Stimulated activated naive CD8-positive, alpha-beta T cell treated with anti-CD3 and anti-CD28 coated beads, Interleukin-15, Interleukin-2, amounts not matched to agents 100 U/mL and 50 U/mL, for 24 hours (primary cell): ENCODE measurements at regions not wholly inside any gene's neighbourhood (a gene's known extent, or its start where the extent isn't known, plus 50 kb on each side); places are given as distances from the start of the nearest gene placed in this dataset.
"Not testable (repeated sequence)": the region's sequence is repeated elsewhere in the genome, so short reads cannot be mapped to it uniquely, and the experiment has no call there.

Experiments used
- ATAC-seq: fragments of 150-1000 bp; cut with Tn5 transposase; one replicate; pipeline ENCODE4 v1.10.0; 2021
- DNase-seq: peaks from one replicate; pipeline ENCODE4 v3.0.0; 2021

DNA sequence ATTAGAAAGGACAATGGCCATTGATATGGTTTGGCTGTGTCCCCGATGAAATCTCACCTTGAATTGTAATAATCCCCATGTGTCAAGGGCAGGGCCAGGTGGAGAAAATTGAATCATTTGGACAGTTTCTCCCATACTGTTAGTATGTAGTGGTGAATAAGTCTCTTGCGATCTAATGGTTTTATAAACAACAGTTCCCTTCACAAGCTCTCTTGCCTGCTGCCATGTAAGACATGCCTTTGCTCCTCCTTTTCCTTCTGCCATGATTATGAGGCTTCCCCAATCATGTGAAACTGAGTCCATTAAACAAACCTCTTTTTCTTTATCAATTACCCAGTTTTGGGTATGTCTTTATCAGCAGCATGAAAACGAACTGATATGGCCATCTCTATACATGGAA lies 302.7 kb downstream of the SFMBT2 start:
- ATAC-seq (no peak), DNase-seq (no peak)

DNA sequence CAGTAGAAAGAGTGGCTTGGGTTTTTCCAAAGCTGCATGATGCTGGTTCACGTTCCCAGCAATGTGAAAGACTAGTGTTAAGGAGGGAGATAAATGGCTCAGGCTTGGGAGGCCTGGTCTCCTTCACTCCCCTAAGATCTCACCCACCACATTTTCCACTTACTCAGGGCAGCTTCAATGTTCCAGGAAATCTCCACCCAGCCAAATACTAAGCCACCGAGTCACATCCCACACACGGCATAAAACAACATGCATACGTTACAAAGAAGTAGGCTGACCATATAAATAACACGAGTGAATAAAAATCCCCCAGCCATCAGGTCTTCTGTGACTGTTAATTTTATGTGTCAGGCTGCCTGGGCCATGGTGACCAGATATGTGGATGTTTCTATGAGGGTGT lies 303.5 kb downstream of the SFMBT2 start:
- DNase-seq = peak; percentile 20
- peak; percentile 80 for ATAC-seq

DNA sequence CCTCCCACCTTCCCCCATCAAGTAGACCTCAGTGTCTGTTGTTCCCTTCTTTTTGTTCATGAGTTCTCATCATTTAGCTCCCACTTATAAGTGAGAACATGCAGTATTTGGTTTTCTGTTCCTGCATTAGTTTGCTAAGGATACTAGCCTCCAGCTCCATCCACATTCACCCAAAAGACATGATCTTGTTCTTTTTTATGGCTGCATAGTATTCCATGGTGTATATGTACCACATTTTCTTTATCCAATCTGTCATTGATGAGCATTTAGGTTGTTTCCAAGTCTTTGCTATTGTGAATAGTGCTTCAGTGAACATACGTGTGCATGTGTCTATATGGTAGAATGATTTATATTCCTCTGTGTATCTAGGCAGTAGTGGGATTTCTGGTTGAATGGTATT lies 306.5 kb downstream of the SFMBT2 start:
- ATAC-seq, DNase-seq: not testable (repeated sequence)

- DNase-seq (no peak), ATAC-seq (peak; percentile 38)
Observed at GRCh38 chr10:7102557-7103349, 308.1 kb downstream of the SFMBT2 start.

DNA sequence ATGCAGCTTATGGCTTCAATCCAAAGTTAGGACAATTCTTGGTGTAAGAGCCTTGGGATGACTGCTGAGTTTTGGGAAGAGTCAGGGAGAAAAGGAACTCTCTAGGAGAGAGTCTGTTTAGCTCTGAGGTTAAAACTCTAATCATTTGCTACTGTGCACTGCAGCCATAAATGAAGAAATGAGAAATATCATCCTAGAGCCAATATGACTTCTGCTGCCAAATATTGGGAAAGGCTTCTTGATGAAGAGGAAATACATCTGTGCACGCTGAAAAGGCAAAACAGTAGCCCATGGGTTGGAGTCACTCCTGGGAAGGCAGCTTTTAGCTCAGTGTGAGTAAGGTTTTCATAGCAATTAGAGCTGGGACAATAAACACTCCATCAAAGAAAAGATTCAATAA lies 308.8 kb downstream of the SFMBT2 start:
- DNase-seq = no peak
- no peak for ATAC-seq

GRCh38 chr10:7101451-7101850 lies 309.4 kb downstream of the SFMBT2 start:
- ATAC-seq (no peak), DNase-seq (no peak)

- ATAC-seq = no peak
- no peak for DNase-seq
Observed at GRCh38 chr10:7100032-7100702, 310.7 kb downstream of the SFMBT2 start.

- peak; percentile 28 for ATAC-seq
- DNase-seq = no peak
Observed at GRCh38 chr10:7098160-7098762, 312.6 kb downstream of the SFMBT2 start.

DNA sequence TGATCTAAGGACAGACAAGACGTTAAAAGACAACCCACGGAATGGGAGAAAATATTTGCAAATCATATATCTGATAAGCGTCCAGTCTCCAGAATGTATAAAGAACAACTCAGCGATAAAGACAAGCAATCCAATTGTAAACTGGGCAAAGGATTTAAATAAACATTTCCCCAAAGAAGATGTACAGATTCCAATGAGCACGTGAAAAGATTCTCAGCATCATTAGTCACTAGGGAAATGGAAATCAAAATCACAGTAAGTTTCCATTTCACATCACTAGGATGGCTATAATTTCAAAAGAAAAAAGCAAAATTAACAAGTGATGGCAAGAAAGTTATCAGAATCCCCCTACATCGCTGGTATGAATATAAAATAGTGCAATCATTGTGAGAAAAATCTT lies 316.1 kb downstream of the SFMBT2 start:
- DNase-seq (no peak), ATAC-seq (no peak)

- ATAC-seq (no peak), DNase-seq (no peak)
Observed at GRCh38 chr10:7093368-7093767, 317.5 kb downstream of the SFMBT2 start.

GRCh38 chr10:7092603-7093002 lies 318.2 kb downstream of the SFMBT2 start:
- ATAC-seq = peak; percentile 23
- DNase-seq = no peak

GRCh38 chr10:7090529-7090928 lies 320.3 kb downstream of the SFMBT2 start:
- ATAC-seq (no peak), DNase-seq (no peak)

- DNase-seq (no peak), ATAC-seq (no peak)
Observed at GRCh38 chr10:7085913-7086589, 324.8 kb downstream of the SFMBT2 start.

DNA sequence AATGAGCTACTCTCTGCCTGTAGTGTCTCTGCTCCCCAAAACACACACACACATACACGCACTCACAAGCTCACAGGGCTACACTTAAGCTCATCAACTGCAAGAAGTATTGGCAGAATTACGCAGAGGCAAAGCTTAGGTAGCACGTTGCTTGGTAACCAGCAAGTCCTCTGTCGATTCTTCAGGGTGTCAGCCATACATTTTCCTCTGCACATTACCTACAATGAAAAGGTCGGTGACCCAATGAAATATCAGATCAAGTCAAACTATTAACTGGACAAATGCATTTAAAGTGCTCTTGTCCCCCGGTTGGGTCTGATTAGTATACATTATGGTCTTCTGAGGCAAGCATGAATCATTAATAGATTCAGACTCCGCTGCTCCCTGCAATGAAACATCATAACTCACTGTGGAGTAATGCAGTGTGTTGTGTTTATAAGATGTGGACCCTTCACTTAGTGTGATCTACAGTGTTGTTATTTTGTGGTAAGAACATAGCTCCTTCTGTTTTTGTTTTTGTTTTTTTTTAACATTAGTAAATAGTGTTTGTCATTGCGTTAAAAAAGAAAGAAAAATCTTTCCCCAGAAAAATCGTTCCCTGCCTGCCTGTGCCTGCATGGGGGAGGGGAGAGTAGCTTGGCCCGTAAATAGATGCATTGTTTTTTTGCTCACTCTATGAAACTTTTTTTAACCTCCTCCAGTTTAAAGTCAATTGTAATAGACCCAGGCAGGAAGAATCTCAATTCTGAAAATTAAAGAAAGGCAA lies 325.5 kb downstream of the SFMBT2 start:
- DNase-seq (no peak), ATAC-seq (no peak)

- no peak for DNase-seq
- ATAC-seq = no peak
Observed at GRCh38 chr10:7084280-7085005, 326.4 kb downstream of the SFMBT2 start.

DNA sequence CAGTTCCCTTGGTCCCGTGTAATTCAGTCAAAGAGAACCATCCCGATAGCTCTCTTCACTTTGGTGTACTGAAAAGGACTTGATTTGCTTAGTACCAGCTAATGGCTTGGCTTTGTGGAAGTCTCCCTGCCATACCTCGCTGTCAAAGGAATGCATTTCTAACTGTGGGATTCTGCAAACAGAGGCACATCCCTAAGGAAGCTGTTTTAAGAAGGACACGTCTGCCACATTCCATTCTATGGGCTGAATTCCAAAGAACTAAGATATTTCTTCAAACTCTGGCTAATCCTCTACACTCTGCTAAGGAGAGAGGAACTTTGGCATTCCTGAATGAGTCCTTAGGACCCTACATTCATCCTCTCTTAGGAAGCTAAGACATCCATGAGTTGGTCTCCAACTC lies 327.9 kb downstream of the SFMBT2 start:
- ATAC-seq (no peak), DNase-seq (no peak)

- DNase-seq (no peak), ATAC-seq (no peak)
Observed at GRCh38 chr10:7077880-7078279, 333.0 kb downstream of the SFMBT2 start.

- ATAC-seq (no peak), DNase-seq (no peak)
Observed at GRCh38 chr10:7075851-7076250, 335.0 kb downstream of the SFMBT2 start.

GRCh38 chr10:7075110-7075509 lies 335.7 kb downstream of the SFMBT2 start:
- DNase-seq (no peak), ATAC-seq (no peak)

GRCh38 chr10:7071421-7071820 lies 339.4 kb downstream of the SFMBT2 start:
- peak; percentile 86 for ATAC-seq

GRCh38 chr10:7070950-7071349 lies 339.9 kb downstream of the SFMBT2 start:
- ATAC-seq = no peak
- no peak for DNase-seq

More at GRCh38 chr10:7071421-7071820, 339.4 kb downstream of the SFMBT2 start:
- DNase-seq = peak; percentile 8
